Left lung (tissue), 4 donors: ENCODE measurements at regions not wholly inside any gene's neighbourhood (a gene's known extent, or its start where the extent isn't known, plus 50 kb on each side); places are given as distances from the start of the nearest gene placed in this dataset.
A peak's percentile ranks its signal among the peaks of the same experiment; 100 is the strongest.

Experiments used
- ATAC-seq: fragments of 200-7000 bp; cut with Tn5 transposase; one replicate; pipeline ENCODE4 v1.9.1; 2020; ENCODE audit warnings: moderate library complexity
- DNase-seq, 4 donors: peaks; one replicate each; pipeline ENCODE4 v3.0.0-alpha.2; 2013 to 2020
- H3K27ac ChIP-seq, 2 donors: fragments of 200-600 bp; sonication (generic) in 1 of 2; one replicate each; pipeline versions ENCODE4 v1.5.0 to v1.8.0; 2020 to 2021
- H3K27me3 ChIP-seq, 2 donors: fragments of 200-600 bp; sonication (generic) in 1 of 2; one replicate each; pipeline versions ENCODE4 v1.5.0 to v1.8.0; 2020 to 2021
- H3K36me3 ChIP-seq, 2 donors: fragments of 200-600 bp; sonication (generic) in 1 of 2; one replicate each; pipeline versions ENCODE4 v1.5.0 to v1.8.0; 2020 to 2021
- H3K4me1 ChIP-seq, 2 donors: fragments of 200-600 bp; one replicate each; pipeline ENCODE4 v1.8.0; 2021
- H3K4me3 ChIP-seq, 2 donors: fragments of 200-600 bp; sonication (generic) in 1 of 2; one replicate each; pipeline versions ENCODE4 v1.5.0 to v1.8.0; 2020 to 2021; ENCODE audit warnings: mild to moderate bottlenecking in 1 of 2
- H3K9me3 ChIP-seq, 2 donors: fragments of 200-600 bp; sonication (generic) in 1 of 2; one replicate each; pipeline versions ENCODE4 v1.5.0 to v1.8.0; 2020 to 2021
- intact Hi-C, 2 donors: fragments of 100-400 bp; cut with DNase I; formaldehyde crosslinking; loops; one replicate each; pipeline versions ENCODE4 v1.11.2 to v1.14.2; 2022
- TF ChIP-seq, protein P1 (sequence below), 2 donors: fragments of 200-600 bp; sonication (generic) in 1 of 2; IDR thresholded peaks; one replicate each; pipeline versions ENCODE4 v1.5.0 to v1.8.0; 2021; ENCODE audit warnings: antibody characterized with exemption in 2 of 2
- donor health status: DM: no; HTN: yes; CAD: no.
- donor health status: DM: no; HTN: no; CAD: no.

DNA sequence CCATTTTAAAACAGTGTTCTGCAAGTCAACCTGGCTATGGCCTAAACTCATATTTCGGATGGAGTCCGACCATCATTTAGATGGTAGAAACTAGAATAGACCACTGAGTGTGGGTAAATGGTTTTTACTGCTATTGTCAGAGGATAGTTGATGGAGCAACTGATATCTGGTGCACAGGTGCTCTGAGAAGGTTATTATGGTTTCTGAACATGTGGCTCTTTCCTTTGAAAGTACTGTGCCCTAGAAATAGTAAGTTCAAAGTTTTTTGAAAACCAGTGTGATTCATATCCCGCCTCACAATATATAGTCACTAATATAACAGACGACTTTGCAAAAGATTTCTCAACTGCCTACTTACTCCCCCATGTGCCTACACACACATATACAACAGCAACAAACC is 64.4 kb upstream of the BTG1 start:
- ATAC-seq (no peak), DNase-seq (no peak)
- H3K4me1 ChIP-seq: peaks cover 5 to 20% of the 10 kb centered on the region in 2 donors
- H3K27ac ChIP-seq: no peak overlapping the region
- no peak overlapping the region for H3K4me3 ChIP-seq
- no peaks in the 10 kb centered on the region for H3K27me3 ChIP-seq
- H3K9me3 ChIP-seq: no peaks in the 10 kb centered on the region
- intact Hi-C loops: no loop called here
- TF ChIP-seq, protein P1, sequence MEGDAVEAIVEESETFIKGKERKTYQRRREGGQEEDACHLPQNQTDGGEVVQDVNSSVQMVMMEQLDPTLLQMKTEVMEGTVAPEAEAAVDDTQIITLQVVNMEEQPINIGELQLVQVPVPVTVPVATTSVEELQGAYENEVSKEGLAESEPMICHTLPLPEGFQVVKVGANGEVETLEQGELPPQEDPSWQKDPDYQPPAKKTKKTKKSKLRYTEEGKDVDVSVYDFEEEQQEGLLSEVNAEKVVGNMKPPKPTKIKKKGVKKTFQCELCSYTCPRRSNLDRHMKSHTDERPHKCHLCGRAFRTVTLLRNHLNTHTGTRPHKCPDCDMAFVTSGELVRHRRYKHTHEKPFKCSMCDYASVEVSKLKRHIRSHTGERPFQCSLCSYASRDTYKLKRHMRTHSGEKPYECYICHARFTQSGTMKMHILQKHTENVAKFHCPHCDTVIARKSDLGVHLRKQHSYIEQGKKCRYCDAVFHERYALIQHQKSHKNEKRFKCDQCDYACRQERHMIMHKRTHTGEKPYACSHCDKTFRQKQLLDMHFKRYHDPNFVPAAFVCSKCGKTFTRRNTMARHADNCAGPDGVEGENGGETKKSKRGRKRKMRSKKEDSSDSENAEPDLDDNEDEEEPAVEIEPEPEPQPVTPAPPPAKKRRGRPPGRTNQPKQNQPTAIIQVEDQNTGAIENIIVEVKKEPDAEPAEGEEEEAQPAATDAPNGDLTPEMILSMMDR (IDR thresholded peaks at IDR 0.05): no peak
- H3K36me3 ChIP-seq: no peaks in the 10 kb centered on the region

DNA sequence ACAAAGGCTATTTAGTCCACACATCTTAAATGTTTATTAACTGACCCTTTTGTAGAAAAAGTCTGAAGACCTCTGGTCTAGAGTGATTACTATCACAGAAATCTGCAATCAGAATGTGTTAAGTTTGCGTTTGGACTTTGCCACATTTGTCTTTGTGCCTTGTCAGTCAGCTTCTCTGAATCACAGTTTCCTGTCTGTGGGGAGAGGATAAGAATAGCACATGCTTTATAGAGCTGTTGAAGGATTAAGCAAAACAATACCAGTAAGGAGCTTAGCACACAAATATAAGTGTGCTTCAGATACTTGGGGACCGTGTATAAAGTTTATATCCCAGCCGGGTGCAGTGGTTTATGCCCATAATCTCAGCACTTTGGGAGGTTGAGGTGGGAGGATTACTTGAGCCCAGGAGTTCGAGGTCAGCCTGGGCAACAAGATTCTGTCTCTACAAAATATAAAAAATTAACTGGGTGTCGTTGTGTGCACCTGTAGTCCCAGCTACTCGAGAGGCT is 63.0 kb upstream of the BTG1 start:
- Histone ChIP-seq H3K36me3 (no peaks in the 10 kb centered on the region), H3K27me3 (no peaks in the 10 kb centered on the region), H3K4me3 (peak overlapping the region in 1 of 2 donors; percentile 11), H3K27ac (peak overlapping the region; percentile 69 to 74), H3K9me3 (no peaks in the 10 kb centered on the region), H3K4me1 (peaks cover 5 to 20% of the 10 kb centered on the region in 2 donors)
- TF ChIP-seq, protein P1 (IDR thresholded peaks at IDR 0.05): no peak
- DNase-seq (no peak), ATAC-seq (peak; percentile 94)
- intact Hi-C loops: no loop called here

DNA sequence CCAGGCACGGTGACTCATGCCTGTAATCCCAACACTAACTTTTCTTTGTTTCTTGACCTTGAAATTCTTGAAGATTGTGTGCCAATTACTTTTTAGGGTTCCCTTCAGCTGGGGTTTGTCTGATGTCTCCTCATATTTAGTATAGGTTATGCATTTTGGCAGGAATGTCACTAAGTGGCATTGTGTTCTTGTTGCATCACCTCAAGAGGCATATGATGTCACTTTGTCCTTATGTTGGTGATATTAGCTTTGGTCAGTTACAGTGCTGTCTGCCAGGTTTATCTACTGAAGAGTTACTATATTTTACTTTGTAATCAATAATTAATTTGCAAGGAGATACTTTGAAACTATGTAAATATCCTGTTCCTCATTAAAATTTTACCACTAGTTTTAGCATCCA is 61.0 kb upstream of the BTG1 start:
- DNase-seq: no peak
- Histone ChIP-seq H3K27ac (no peak overlapping the region), H3K9me3 (no peaks in the 10 kb centered on the region), H3K36me3 (no peaks in the 10 kb centered on the region), H3K4me1 (peaks cover 5 to 16% of the 10 kb centered on the region in 2 donors), H3K27me3 (no peaks in the 10 kb centered on the region), H3K4me3 (no peak overlapping the region)
- ATAC-seq: no peak
- intact Hi-C loops: no loop called here
- TF ChIP-seq, protein P1 (IDR thresholded peaks at IDR 0.05): no peak

DNA sequence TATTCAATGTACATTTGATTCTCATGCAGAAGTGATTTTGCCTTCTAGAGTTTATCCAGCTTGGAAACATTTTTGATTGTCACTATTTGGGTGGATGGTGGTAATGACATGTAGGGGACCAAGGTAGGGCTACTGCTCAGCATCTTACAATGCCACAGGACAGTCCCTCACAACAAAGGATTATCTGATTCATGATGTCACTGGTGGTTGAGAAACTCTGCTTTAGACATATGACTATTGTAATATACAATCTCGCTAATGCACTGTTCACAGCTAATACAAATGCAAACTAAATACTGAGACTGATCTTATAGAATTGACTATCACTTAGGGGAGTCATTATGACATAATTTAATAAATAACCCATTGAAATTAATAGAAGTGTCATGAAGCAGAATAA is 60.4 kb upstream of the BTG1 start:
- H3K27me3 ChIP-seq: no peaks in the 10 kb centered on the region
- no peak overlapping the region for H3K27ac ChIP-seq
- ATAC-seq (no peak), DNase-seq (no peak)
- no peak overlapping the region for H3K4me3 ChIP-seq
- peaks cover 5 to 16% of the 10 kb centered on the region in 2 donors for H3K4me1 ChIP-seq
- intact Hi-C loops: no loop called here
- no peaks in the 10 kb centered on the region for H3K9me3 ChIP-seq
- no peaks in the 10 kb centered on the region for H3K36me3 ChIP-seq
- TF ChIP-seq, protein P1 (IDR thresholded peaks at IDR 0.05): no peak

DNA sequence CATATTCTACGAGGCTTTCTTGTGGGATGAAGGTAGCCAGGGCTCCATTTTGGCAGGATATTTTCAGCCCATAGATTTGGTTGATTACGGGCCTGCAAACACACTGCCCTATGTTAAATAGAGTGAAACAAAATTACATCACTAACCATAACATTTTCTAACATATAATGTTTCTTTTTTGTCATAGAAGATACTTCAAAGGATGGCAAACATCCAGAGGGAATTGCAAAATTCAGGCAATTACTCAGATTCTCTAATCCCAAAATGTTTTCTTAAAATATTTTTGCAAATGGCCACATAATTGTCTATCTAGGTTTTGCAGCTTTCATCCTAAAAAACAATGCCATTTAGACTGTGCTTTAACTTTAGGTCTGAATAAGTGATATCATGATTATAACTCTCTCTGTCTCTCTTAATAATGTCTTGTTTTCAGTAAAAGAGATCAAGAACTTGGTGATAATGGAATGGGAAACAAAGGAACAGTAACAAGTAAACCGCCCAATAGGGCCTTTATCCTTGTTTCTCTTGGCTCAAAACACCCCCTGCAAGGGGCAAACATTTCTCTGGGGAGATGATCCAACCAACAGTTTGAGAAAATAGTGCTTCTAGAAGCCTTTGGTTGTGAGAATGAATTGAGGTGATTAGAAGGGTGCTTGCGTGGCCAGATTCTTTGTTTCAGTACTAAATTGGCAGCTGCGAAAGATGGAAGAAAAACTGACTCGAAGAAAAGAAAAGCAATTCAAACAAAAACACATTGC is 54.4 kb upstream of the BTG1 start:
- DNase-seq (peak in 2 of 4 donors; percentile 49 to 55), ATAC-seq (no peak)
- H3K4me3 ChIP-seq: no peak overlapping the region
- TF ChIP-seq, protein P1 (IDR thresholded peaks at IDR 0.05): no peak
- intact Hi-C loops: no loop called here
- no peak overlapping the region for H3K27ac ChIP-seq
- H3K4me1 ChIP-seq: no peaks in the 10 kb centered on the region
- H3K36me3 ChIP-seq: no peaks in the 10 kb centered on the region
- no peaks in the 10 kb centered on the region for H3K27me3 ChIP-seq
- peaks cover 0 to 6% of the 10 kb centered on the region in 2 donors for H3K9me3 ChIP-seq
